ENCODE measurements at regions not wholly inside any gene's neighbourhood (a gene's known extent, or its start where the extent isn't known, plus 50 kb on each side); places are given as distances from the start of the nearest gene placed in this dataset.
A peak's percentile ranks its signal among the peaks of the same experiment; 100 is the strongest.

GRCh38 chr10:124308056-124308645 is 110.6 kb downstream of the OAT start:
- Histone ChIP-seq H3K36me3 (ENCODE audit: control insufficient read depth, insufficient read depth, low read length) (no peaks in the 10 kb centered on the region), H4K20me1 (ENCODE audit: control insufficient read depth, extremely low read depth, insufficient read depth, low read length) (no peaks in the 10 kb centered on the region), H3K79me2 (ENCODE audit: control insufficient read depth, insufficient read depth, low read length) (no peaks in the 10 kb centered on the region), H3K4me1 (ENCODE audit: control insufficient read depth, extremely low read depth, insufficient read depth, low read length) (no peaks in the 10 kb centered on the region), H3K4me2 (ENCODE audit: extremely low read depth, insufficient read depth, low read length) (no peak overlapping the region), H2AFZ (ENCODE audit: low read length) (no peak overlapping the region), H3K4me3 (replicated peaks in 1 of 4; ENCODE audit: control extremely low read depth in 1 of 4, insufficient read depth in 1 of 4, low read depth in 3 of 4, low read length in 4 of 4) (no peak overlapping the region), H3K27ac (ENCODE audit: insufficient read depth, low read length) (no peak overlapping the region), H3K9ac (ENCODE audit: insufficient read depth, low read length) (no peak overlapping the region), H3K9me3 (ENCODE audit: control insufficient read depth, insufficient read depth, low read depth, low read length) (no peaks in the 10 kb centered on the region), H3K27me3 (ENCODE audit: control insufficient read depth, insufficient read depth, low read length) (no peaks in the 10 kb centered on the region)
- TF ChIP-seq CTCF (conservative IDR thresholded peaks at IDR 0.05 in 1 of 2, IDR thresholded peaks at IDR 0.05 in 1 of 2; ENCODE audit: low read depth in 1 of 2, low read length in 2 of 2) (no peak), EZH2 (IDR thresholded peaks at IDR 0.05; ENCODE audit: low read length, missing control alignments) (no peak)
- no peak for DNase-seq (ENCODE audit: low read depth in 2 of 2)

- H4K20me1 ChIP-seq (ENCODE audit: control insufficient read depth, extremely low read depth, insufficient read depth, low read length): no peaks in the 10 kb centered on the region
- H3K79me2 ChIP-seq (ENCODE audit: control insufficient read depth, insufficient read depth, low read length): no peaks in the 10 kb centered on the region
- no peak for DNase-seq (ENCODE audit: low read depth in 2 of 2)
- H3K4me2 ChIP-seq (ENCODE audit: extremely low read depth, insufficient read depth, low read length): no peak overlapping the region
- H3K4me3 ChIP-seq (replicated peaks in 1 of 4; ENCODE audit: control extremely low read depth in 1 of 4, insufficient read depth in 1 of 4, low read depth in 3 of 4, low read length in 4 of 4): no peak overlapping the region
- no peak overlapping the region for H2AFZ ChIP-seq (ENCODE audit: low read length)
- no peak overlapping the region for H3K9ac ChIP-seq (ENCODE audit: insufficient read depth, low read length)
- H3K9me3 ChIP-seq (ENCODE audit: control insufficient read depth, insufficient read depth, low read depth, low read length): no peaks in the 10 kb centered on the region
- no peaks in the 10 kb centered on the region for H3K27me3 ChIP-seq (ENCODE audit: control insufficient read depth, insufficient read depth, low read length)
- no peaks in the 10 kb centered on the region for H3K36me3 ChIP-seq (ENCODE audit: control insufficient read depth, insufficient read depth, low read length)
- no peak for TF ChIP-seq CTCF (conservative IDR thresholded peaks at IDR 0.05 in 1 of 2, IDR thresholded peaks at IDR 0.05 in 1 of 2; ENCODE audit: low read depth in 1 of 2, low read length in 2 of 2)
- TF ChIP-seq EZH2 (IDR thresholded peaks at IDR 0.05; ENCODE audit: low read length, missing control alignments): no peak
- no peak overlapping the region for H3K27ac ChIP-seq (ENCODE audit: insufficient read depth, low read length)
- no peaks in the 10 kb centered on the region for H3K4me1 ChIP-seq (ENCODE audit: control insufficient read depth, extremely low read depth, insufficient read depth, low read length)
Observed at GRCh38 chr10:124307591-124307990, 111.1 kb downstream of the OAT start.

- Histone ChIP-seq H3K27me3 (ENCODE audit: control insufficient read depth, insufficient read depth, low read length) (no peaks in the 10 kb centered on the region), H3K4me1 (ENCODE audit: control insufficient read depth, extremely low read depth, insufficient read depth, low read length) (no peaks in the 10 kb centered on the region), H3K9ac (ENCODE audit: insufficient read depth, low read length) (no peak overlapping the region), H4K20me1 (ENCODE audit: control insufficient read depth, extremely low read depth, insufficient read depth, low read length) (no peaks in the 10 kb centered on the region), H3K4me2 (ENCODE audit: extremely low read depth, insufficient read depth, low read length) (no peak overlapping the region), H3K27ac (ENCODE audit: insufficient read depth, low read length) (no peak overlapping the region), H3K79me2 (ENCODE audit: control insufficient read depth, insufficient read depth, low read length) (no peaks in the 10 kb centered on the region), H3K4me3 (replicated peaks in 1 of 4; ENCODE audit: control extremely low read depth in 1 of 4, insufficient read depth in 1 of 4, low read depth in 3 of 4, low read length in 4 of 4) (no peak overlapping the region), H3K9me3 (ENCODE audit: control insufficient read depth, insufficient read depth, low read depth, low read length) (no peaks in the 10 kb centered on the region), H3K36me3 (ENCODE audit: control insufficient read depth, insufficient read depth, low read length) (no peaks in the 10 kb centered on the region), H2AFZ (ENCODE audit: low read length) (no peak overlapping the region)
- DNase-seq (ENCODE audit: low read depth in 2 of 2): peak in 1 of 2 donors; percentile 26
- TF ChIP-seq EZH2 (IDR thresholded peaks at IDR 0.05; ENCODE audit: low read length, missing control alignments): no peak
Observed at GRCh38 chr10:124306922-124307371, 111.8 kb downstream of the OAT start.

All from fibroblast of lung (primary cell).